ENCODE measurements at regions not wholly inside any gene's neighbourhood (a gene's known extent, or its start where the extent isn't known, plus 50 kb on each side); places are given as distances from the start of the nearest gene placed in this dataset.

DNA sequence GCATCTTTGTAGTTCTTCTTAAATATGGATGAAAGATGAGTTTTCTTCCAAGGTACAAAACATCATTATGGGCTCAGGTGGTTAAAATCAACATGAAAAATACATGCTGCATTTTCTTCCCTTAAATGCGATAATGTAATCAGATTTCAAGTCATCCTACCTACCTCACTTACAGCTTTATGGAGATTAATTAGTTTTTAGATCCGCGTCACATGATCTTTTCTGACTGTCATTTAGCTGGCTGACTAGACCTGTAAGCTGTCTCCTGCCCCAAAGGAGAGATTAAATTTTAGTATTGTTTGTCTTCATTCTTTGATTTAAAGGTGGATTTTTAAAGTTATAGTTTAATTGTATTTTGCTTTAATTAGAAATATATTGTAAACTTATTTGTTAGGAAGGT lies 678.0 kb upstream of the ZEB2 start:
- no peak for DNase-seq (ENCODE audit: low read depth, low spot score)

DNA sequence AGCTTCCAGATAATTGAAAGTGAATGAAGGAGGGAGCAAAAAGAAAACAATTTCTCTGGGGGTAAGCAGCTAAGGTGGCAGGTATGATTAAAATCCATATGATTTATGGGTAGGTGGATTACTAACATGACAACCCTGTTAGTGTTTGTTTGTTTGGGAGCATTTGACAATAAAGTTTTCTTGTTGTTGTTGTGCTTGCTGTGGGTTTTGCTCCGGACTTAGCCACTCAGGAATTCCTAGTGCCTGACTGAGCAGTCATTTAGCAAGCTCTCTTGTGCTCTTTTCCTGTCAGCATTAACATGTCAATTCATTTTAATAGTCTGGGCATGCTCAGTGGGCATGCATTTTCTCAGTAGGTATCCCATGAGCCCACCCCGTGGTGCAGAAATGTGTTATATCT lies 674.8 kb upstream of the ZEB2 start:
- DNase-seq (ENCODE audit: low read depth, low spot score), result no peak

GRCh38 chr2:145190031-145190703 lies 670.2 kb upstream of the ZEB2 start:
- no peak for DNase-seq (ENCODE audit: low read depth, low spot score)

DNA sequence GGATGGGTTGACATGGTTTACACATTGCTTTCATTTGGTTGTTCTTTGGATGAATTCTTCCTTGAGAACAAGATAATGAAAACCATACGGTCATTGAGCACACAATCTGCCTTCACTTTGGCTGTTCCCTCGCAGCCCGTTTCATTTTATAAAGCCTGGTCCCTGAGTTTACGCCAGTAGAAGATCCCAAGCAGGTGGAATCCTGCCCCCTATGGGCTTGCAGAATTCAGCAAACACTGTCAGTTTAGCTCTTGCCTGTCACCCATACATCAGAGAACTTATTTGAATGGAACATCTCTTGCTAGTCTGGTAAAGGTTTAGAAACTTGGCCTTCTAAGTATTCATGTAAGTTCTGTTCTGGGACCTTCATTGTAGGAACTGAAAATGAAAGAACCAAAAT lies 666.4 kb upstream of the ZEB2 start:
- DNase-seq (ENCODE audit: low read depth, low spot score), result no peak

DNA sequence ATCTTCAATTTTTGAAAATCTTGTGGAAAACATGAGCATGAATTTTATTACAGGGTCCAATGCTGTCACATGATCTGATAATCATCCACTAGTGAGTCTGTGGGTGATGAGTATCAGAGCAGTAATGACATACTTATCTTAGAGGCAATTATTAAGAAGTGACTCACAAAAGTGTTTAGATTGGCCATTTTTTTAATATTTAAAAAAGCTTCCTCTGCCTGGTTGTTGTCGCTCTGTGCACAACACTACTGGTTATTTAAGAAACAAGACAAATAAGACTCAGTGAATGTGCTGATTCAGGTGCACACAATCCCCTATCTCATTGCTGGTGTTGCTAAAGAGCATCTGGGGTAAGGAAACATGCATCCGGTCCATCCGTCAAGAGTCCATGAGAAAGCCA lies 665.8 kb upstream of the ZEB2 start:
- no peak for DNase-seq (ENCODE audit: low read depth, low spot score)

GRCh38 chr2:145184741-145185651 lies 665.1 kb upstream of the ZEB2 start:
- no peak for DNase-seq (ENCODE audit: low read depth, low spot score)

DNA sequence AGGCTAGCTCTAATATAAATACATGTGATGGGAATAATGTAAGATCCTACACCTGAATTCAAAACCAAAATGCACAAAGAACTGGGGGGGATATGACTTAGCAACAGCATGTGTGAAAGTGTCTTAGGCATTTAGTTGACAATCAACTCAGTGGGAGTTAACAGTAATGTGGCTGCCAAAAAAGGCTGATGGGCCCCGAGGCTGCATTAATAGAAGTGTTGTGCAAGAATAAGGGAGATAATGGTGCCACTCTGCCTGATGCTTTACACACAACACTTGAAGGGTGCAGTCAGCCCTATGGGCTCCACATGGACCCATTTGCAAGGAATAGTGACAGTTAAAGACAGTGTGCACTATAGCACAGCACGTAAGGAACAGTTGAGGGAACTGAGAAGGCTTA lies 649.4 kb upstream of the ZEB2 start:
- no peak for DNase-seq (ENCODE audit: low read depth, low spot score)

DNA sequence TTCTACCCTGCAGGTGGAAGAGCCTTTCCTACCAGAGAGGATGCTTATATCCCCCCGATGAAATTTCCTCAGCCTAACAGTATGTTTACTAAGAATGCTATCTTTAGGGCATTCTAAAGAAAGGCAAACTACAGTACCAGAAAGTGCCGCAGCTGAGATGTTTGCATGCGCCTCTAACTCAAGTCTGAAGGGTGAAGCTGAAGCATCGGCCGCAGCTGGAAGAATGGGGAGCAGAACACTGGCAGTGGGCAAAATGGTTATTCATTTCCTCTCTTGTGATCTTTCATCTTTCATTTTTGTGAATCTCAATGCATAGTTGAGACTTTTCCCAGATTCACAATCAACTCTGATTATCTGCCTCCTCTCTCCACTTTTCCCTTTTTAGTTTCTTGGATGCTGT lies 648.2 kb upstream of the ZEB2 start:
- DNase-seq (ENCODE audit: low read depth, low spot score), result no peak

- DNase-seq (ENCODE audit: low read depth, low spot score), result no peak
Observed at GRCh38 chr2:145166731-145167302, 646.9 kb upstream of the ZEB2 start.

- DNase-seq (ENCODE audit: low read depth, low spot score), result no peak
Observed at GRCh38 chr2:145161656-145162055, 641.7 kb upstream of the ZEB2 start.

DNA sequence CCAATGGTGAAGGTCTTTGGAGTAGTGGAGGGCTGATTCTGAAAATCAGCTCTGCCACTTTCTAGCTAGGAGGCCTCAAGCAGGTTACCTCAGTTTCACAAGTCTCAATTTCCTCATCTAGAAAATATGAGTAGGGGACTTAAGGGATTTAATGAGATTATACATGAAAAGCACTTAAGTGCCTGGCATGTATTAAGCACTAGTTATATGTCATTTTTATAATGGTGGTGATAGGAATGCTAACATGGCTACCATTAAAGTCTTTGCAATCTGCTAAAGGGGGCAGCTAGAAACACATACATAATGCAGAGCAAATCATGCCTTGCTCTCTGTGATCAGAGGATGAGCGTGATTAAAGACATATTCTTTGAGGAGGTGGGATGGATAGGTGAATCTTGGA lies 640.9 kb upstream of the ZEB2 start:
- DNase-seq (ENCODE audit: low read depth, low spot score), result no peak

DNA sequence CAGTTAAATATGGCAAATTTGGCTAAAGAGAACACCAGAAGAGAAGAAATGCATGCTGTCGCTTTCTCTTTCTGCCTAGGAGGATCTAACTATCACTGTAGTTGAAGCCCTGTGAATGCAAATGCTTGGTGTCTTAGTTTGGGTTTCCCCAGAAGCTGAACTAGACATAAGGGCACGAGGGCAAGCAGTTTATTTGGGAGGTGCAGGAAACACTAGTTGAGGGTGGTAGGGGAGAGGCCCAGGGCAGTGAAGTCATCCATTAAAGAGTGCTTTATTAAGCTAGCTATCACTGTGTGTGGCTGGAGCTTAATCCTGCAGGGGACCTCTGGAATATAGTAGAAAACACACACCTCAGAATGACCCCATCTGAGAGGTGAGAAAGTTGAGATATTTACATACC lies 639.8 kb upstream of the ZEB2 start:
- DNase-seq (ENCODE audit: low read depth, low spot score), result no peak

- DNase-seq (ENCODE audit: low read depth, low spot score), result no peak
Observed at GRCh38 chr2:145157741-145158591, 638.0 kb upstream of the ZEB2 start.

- DNase-seq (ENCODE audit: low read depth, low spot score), result no peak
Observed at GRCh38 chr2:145157036-145157675, 637.2 kb upstream of the ZEB2 start.

DNA sequence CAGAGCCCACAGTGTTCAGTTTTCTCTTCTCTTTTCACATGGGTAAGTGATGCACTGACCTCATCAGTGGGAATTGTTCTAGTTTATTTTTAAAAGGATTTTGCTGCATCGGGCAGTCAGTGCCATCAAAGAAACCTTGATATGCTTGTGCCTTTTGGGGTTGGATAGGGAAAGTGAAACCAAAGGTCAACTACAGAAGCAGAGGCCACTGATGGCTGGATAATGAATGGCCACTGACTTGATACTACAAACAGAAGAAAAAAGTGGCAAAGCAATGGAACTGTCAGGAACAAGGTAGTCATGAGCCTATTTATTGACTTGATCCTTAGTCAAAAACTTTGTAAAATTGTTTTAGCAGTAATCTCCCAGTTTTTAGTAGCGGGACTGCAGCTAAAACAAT lies 636.3 kb upstream of the ZEB2 start:
- DNase-seq (ENCODE audit: low read depth, low spot score), result no peak

GRCh38 chr2:145155196-145155595 lies 635.3 kb upstream of the ZEB2 start:
- DNase-seq (ENCODE audit: low read depth, low spot score), result no peak

DNA sequence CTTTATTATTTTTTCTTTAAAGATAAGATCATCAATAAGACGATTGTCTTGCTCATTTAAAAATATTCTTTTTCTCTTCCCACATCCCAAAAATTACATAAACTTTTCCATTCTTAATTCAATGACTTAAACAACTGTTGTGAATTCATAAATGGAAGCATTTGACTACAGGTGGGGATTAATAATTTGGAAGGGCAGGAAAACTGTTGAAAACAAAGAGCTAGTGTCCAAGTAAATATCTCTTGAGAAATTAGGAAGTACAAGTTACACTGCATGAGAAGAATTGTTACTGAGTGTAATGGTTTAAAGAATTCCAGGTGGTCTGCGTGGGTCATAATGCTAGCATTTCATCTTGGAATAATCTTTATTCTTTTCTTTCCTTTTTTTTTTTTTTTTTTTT lies 634.8 kb upstream of the ZEB2 start:
- no peak for DNase-seq (ENCODE audit: low read depth, low spot score)

GRCh38 chr2:145146691-145147090 lies 626.8 kb upstream of the ZEB2 start:
- DNase-seq (ENCODE audit: low read depth, low spot score), result no peak

DNA sequence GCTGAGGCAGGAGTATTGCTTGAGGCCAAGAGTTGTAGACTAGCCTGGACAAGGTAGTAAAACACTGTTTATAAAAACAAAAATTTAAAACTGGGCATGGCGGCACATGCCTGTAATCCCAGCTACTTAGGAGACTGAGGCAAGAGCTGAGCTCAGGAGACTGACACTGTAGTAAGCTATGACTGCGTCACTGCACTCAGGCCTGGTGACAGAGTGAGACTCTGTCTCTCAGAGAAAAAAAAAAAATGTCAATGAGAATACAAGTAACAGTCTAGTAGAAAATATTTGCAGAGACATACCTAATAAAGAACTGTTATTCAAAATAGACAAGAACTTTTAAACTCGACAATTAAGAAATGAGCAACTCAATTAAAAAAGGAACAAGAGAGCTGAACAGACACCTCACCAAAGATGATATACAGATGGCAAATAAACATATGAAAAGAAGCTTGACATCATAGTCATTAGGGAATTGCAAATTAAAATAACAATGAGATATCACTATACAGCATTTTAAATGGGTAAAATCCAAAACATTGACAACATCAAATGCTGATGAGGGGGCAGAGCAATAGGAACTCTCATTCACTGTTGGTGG lies 624.3 kb upstream of the ZEB2 start:
- DNase-seq (ENCODE audit: low read depth, low spot score), result no peak

DNA sequence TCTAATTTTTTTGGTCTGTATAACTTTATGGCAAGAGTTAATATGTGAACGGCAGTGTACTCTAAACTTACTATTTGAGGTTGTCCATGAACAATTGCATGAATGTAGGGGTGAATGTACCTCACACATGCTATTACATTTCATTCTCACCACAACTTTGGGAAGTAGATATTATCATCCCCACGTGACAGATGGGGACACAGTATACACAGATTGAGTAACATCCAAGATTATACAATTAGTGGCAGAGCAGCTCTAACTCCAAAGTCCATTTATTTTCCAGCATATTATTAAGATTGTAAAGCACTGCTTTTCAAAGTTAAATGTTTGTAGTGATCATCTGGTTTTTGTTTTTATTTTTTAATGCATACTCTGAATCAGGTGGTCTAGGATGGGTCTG lies 622.1 kb upstream of the ZEB2 start:
- no peak for DNase-seq (ENCODE audit: low read depth, low spot score)

DNA sequence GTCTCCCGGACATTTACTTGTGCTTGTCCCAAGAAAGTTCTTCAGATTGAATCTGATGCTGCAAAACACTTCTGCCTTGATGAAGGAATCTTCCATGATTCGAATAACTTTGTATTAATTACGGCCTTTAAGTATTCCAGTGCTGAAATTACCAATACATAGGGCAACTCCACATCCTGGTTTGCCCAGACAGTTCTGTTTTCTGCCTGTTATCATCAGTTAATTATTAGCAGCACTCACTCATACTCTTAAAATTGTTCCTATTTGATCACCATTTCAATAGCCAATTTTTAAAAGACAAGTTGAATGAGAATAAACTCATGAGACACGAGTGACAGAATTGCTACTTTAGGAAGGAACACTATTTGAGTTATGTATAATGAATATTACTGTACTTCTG lies 620.7 kb upstream of the ZEB2 start:
- no peak for DNase-seq (ENCODE audit: low read depth, low spot score)
